ENCODE measurements at regions not wholly inside any gene's neighbourhood (a gene's known extent, or its start where the extent isn't known, plus 50 kb on each side); places are given as distances from the start of the nearest gene placed in this dataset.
A peak's percentile ranks its signal among the peaks of the same experiment; 100 is the strongest.
"Not testable (repeated sequence)": the region's sequence is repeated elsewhere in the genome, so short reads cannot be mapped to it uniquely, and the experiment has no call there.

DNA sequence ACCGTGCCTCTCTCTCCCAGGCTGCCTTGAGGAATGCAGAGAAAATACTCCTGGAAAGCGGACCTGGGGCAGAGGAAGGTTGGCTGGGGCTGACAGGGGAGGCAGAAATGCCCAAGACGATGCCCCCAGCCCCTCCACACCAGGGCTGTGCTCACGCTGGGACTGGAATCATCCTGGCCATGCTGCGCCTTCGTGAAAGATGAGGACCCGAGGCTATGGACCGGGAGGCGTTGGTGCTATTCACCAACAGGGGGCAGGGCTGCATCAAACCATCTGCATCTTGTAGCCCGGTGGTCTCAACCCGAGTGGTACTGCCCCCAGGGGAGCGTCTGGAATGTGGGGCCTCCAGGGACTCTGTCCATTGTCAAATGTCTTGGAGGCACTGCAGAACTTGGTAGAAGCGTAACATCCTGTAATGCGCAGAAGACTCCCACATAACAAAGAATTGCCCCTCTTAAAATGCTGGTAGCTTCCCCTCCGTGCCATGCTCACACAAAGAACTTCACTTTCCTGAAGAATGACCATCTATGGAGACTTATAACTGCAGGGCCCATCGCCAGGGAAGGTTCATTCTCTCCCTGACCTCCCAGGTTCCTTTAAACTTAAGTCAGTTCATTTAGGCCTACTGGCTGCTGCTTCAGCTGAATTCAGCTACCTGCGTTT is 251.2 kb downstream of the RRAGC start:
- no peak for DNase-seq

DNA sequence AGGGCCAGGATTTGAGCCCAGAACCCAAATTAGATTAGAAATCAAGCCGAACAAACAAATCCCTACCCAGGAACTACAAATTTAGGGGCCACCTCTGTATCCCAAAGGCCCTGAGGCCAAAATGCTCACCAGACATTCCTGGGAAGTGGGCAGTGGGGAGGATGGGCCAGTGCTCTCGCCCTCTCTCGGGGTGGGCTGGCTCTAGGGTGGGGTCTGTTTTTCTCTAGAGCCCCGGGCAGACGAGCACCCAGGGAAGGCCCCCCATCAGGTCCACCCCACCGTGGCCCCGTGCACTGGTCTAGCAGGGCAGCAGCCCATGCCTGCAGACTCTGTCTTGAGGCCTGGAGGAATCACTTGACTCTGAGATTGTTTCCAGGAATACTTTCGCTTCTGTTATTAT is 252.0 kb downstream of the RRAGC start:
- DNase-seq, result no peak

GRCh38 chr1:38605063-38605462 is 254.5 kb downstream of the RRAGC start:
- DNase-seq, result no peak

DNA sequence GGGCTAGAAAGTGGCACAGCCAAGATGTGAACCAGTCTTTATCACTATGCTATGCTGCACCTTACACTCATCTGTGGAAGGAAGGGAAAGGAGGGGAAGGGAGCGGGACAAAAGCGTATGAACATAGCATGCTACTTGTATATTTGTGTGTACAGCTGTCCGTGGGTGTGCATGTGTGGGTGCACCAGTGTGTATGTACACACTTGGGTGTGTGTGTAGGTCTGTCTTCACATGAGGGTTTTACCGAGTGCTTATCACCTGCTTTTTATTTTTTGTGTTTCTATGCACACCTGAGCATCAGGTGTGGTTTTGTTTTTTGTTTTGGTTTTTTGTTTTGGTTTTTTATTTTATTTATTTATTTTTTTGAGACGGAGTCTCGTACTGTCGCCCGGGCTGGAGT is 255.7 kb downstream of the RRAGC start:
- no peak for DNase-seq

DNA sequence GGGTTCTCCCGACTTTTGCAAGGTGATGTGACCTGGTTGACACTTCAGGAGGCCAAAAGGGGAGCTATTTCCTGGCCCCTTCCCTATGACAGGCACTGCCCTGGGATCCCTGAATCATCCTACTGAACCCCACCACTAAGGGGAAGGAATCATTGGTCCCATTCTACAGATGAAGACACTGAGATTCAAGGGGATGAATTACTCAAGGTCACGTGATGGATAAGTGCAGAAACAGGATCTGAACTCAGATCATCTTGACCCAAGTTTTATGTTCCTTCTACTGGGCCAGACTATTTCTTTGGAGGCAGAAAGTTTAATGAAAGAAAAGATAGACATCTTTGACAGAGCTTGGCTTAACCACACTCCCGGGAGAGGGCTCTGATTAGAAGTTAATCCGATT is 258.7 kb downstream of the RRAGC start:
- no peak for DNase-seq

GRCh38 chr1:38600286-38600685 is 259.3 kb downstream of the RRAGC start:
- no peak for DNase-seq

GRCh38 chr1:38598118-38598517 is 261.5 kb downstream of the RRAGC start:
- DNase-seq, result no peak

DNA sequence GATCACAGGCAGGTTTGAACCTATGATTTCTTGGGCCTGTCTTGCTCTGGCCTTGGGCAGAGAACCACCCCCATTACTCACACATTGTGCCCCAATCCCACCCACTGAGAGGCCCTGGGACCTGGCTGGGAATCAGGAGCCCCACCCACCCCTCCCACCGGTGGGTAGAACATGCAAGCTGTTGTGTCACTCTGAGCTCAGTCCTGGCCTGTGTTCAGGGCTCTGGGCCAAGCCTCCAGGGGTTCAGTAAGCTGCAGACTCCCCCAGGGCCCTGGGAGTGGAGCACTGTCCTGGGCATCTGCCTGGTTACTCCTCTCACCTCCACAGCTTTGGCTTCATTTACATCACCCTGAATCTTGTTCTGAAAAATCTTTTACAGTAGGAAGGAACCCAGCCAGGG is 270.5 kb downstream of the RRAGC start:
- no peak for DNase-seq

DNA sequence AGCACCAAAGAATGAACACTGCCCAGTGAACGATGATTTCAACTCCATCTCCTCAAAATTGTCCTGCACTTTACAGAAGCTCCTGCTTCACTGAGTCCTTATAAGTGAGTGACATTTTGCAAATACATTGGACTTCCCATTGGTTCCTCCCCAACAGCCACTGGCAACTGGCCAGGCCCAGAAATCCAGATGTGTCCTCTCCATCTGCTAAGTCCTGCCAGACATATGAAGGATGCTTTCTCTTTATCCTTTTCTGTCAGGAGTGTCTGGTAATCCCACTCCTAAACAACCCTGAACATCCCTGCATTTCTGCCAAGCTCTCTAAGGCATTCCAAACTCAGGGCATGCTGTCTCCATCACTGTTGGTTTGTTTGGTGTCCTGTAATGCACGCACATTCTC is 271.8 kb downstream of the RRAGC start:
- no peak for DNase-seq

- DNase-seq, result peak in 3 of 4 experiments; percentile 5 to 37 (median 14)
Measured at GRCh38 chr1:38586993-38587646, 272.5 kb downstream of the RRAGC start.

DNA sequence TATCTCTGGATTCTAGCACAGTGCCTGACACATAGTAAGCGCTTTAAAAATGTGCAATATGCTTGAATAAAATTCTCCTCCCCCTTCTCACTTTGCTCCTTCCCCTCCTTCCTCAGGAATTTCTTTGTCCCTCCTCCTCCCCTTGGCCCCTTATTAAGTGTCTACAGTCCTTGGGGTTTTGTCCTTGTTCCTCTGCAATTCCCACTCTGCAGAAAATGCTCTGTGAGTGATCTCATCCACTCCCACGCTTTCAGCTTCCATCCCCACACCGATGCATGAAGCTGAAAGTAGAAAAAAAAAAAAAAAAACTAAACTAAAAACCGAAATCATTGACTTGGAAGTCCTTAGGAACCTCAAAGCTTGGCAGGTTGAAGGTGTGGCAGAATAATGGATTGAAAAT is 273.6 kb downstream of the RRAGC start:
- no peak for DNase-seq

DNA sequence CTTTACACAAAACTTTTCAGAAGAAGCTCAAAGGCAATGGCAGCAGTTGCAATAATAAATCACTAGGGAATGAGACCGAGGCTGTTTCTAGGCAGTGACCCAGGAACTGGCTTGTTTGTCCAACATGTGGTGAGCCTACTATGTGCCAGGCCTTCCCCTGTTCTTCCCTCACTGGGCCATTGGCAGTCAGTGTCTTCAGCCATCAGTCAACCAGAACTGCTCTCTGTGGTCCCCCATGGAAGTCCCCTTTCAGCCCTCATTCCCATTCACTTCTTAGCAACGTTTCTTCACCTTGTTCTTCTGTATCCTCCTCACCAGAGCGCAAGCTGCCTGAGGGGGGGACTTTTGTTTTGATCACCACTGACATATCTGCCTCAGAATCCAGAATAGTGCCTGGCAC is 274.1 kb downstream of the RRAGC start:
- no peak for DNase-seq

DNA sequence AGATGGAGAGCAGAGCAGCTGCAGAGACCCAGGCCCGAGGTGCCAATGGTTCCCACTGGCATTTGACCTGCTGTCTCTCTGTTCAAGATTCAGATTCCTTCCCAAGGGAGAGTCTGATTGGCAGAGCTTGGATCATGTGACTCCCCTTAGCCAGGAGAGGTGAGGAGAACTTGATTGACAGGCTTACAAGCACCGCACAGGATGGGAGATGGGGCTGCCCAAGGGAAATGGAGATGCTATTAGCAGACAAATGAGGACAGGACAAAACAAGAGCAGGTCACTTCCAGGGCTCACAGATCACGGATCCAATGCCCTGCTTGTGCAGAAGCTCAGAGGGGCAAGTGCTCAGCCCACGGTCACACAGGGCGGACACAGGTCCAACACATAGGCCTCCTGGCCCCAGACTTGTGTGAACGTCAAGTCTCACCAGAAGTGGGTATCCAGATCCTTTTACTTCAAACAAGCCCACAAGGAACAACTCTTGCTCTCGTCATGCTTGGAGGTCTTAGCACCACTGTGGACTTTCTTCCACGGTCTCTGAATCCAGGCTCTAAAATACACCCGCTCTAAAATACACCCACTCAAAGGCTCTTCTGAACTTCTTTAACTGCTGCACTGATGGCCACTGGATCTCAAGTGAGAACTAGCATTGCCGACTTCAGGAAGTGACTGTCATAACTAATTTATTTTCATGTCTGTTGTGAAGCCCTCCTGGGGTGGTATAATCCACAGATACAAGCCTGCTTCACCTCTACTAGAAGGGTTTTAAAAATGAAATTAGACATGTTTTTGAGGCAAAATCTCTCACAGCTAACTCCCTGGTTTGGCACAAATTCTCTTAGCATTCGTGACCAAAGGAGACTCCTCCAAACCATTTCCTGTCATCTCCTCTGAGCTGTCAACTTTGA is 274.9 kb downstream of the RRAGC start:
- DNase-seq, result no peak

DNA sequence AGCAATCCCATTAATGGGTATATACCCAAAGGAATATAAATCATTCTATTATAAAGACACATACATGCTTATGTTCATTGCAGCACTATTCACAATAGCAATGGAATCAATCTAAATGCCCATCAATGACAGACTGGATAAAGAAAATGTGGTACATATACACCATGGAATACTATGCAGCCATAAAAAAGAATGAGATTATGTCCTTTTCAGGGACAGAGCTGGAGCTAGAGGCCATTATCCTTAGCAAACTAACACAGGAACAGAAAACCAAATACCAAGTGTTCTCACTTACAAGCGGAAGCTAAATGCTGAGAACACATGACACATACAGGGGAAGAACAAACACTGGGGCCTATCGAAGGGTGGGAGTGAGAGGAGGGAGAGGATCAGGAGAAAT is 276.3 kb downstream of the RRAGC start:
- not testable (repeated sequence) for DNase-seq

- DNase-seq, result no peak
Measured at GRCh38 chr1:38581396-38581795, 278.2 kb downstream of the RRAGC start.

- DNase-seq, result no peak
Measured at GRCh38 chr1:38580594-38580993, 279.0 kb downstream of the RRAGC start.

GRCh38 chr1:38579056-38579455 is 280.5 kb downstream of the RRAGC start:
- no peak for DNase-seq

DNA sequence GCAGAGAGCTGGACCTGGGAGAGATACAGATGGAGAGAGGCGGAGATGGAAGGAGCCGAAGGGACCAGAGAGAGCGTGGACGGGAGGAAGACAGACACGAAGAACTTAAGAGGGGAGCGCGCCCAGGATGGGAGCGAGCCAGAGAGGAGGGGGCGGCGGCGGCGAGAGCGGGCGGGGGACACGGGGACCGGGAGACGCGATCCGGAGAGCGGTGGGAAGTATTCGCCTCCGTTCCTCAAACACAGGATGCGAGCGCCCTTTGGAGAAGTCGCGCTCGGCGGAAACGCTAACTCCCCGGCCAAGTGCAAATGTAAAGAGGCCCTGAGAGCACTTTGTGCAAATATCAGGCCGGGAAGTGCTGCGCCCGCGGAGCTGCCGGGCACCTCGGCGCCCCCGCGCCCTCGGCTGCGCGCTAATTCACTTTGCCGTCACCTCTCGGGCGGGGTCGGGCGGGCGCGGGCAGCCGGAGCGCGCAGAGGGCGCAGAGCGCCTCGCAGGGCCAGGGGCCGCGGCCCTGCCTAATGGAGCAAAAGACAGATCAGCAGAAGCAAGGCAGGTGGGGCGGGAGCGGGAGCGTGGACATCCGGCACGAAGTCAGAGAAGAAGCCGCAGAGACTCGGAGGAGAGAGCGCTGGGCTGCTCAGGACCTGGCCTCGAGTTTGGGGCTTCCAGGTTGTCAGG is 281.2 kb downstream of the RRAGC start:
- no peak for DNase-seq

- DNase-seq, result no peak
Measured at GRCh38 chr1:38577937-38578270, 281.7 kb downstream of the RRAGC start.

DNA sequence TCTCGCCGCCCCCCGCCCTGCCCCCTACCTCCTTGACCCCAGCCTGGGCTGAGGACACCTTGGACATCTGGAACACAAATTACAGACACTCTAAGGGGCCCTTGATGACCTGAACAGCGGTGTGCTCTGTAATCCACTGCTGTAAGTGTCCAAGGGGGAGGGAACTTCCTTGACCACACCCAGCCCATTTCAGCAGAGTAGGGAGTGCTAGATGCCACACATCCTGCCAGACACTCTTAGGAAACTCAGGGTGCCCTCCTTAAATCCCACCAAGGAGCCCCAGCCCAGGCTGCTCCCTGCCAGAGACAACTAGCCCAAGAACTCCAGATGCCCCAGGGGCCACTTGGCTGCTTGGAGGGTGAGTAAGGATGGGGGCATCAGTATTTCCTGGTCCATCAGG is 282.2 kb downstream of the RRAGC start:
- no peak for DNase-seq

- no peak for DNase-seq
Measured at GRCh38 chr1:38576241-38576640, 283.3 kb downstream of the RRAGC start.

- DNase-seq, result no peak
Measured at GRCh38 chr1:38571726-38572125, 287.8 kb downstream of the RRAGC start.

DNA sequence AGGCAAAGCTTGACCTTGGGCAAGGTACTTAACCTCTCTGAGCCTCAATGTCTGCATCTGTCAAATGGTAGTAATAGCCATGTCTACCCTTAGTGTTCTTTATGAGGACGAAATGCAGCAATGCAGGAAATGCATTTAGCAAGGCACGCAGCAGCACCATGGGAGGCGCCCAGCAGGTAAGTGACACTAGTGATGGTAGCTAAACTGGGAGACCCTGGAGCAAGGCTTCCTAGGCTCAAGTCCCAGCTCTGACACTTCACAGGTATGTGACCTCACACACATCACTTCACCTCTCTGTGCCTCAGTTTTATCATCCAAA is 289.0 kb downstream of the RRAGC start:
- no peak for DNase-seq
